Tibial artery (tissue), 4 donors: ENCODE measurements at regions not wholly inside any gene's neighbourhood (a gene's known extent, or its start where the extent isn't known, plus 50 kb on each side); places are given as distances from the start of the nearest gene placed in this dataset.

ENCODE experiments used
- DNase-seq, 2 donors: peaks; one replicate each; pipeline ENCODE4 v3.0.0-alpha.2; 2019
- H3K27ac ChIP-seq, 2 donors: fragments of 200-600 bp; sonication (generic) in 1 of 2; 1 replicate in 1 of 2; 2 replicates in 1 of 2; pipeline ENCODE4 v1.5.1; 2018 to 2019; ENCODE audit warnings: mild to moderate bottlenecking in 1 of 2
- H3K27me3 ChIP-seq, 2 donors: fragments of 200-600 bp; sonication (generic) in 1 of 2; one replicate each; pipeline versions ENCODE4 v1.5.1 to v1.6.0; 2016 to 2019
- H3K36me3 ChIP-seq, 3 donors: fragments of 200-600 bp; sonication (generic) in 2 of 3; one replicate each; pipeline ENCODE4 v1.5.1; 2016 to 2019; ENCODE audit warnings: mild to moderate bottlenecking in 2 of 3
- H3K4me1 ChIP-seq, 4 donors: fragments of 200-600 bp; sonication (generic) in 2 of 4; 1 replicate in 3 of 4; 2 replicates in 1 of 4; pipeline ENCODE4 v1.5.1; 2016 to 2019
- H3K4me3 ChIP-seq, 2 donors: fragments of 200-600 bp; sonication (generic) in 1 of 2; 1 replicate in 1 of 2; 2 replicates in 1 of 2; pipeline ENCODE4 v1.5.1; 2018 to 2019; ENCODE audit warnings: mild to moderate bottlenecking in 2 of 2
- H3K9me3 ChIP-seq, 3 donors: fragments of 200-600 bp; sonication (generic) in 1 of 3; one replicate each; pipeline ENCODE4 v1.5.1; 2016 to 2019
- CTCF ChIP-seq, 2 experiments: fragments of 200-600 bp in 1 of 2; fragments of 450-650 bp in 1 of 2; IDR thresholded peaks; one replicate each; pipeline ENCODE4 v1.5.1; 2017 to 2019; ENCODE audit warnings: antibody characterized with exemption in 2 of 2, mild to moderate bottlenecking in 1 of 2, moderate library complexity in 1 of 2
- intact Hi-C: fragments of 100-400 bp; cut with DNase I; formaldehyde crosslinking; loops from one replicate; pipeline ENCODE4 v1.15.0; 2023; ENCODE audit warnings: low total_unique reads

GRCh38 chrX:39301036-39301435, 499.8 kb downstream of the MID1IP1 start:
- H3K4me3 ChIP-seq = no peak overlapping the region
- no peak for TF ChIP-seq CTCF (IDR thresholded peaks at IDR 0.05)
- no peaks in the 10 kb centered on the region for H3K4me1 ChIP-seq
- DNase-seq = no peak
- H3K27ac ChIP-seq = no peak overlapping the region
- intact Hi-C loops = no loop called here
- no peaks in the 10 kb centered on the region for H3K36me3 ChIP-seq
- peaks cover 0 to 15% (median 0%) of the 10 kb centered on the region in 3 donors for H3K9me3 ChIP-seq
- no peaks in the 10 kb centered on the region for H3K27me3 ChIP-seq

- TF ChIP-seq CTCF (IDR thresholded peaks at IDR 0.05) = no peak
- Histone ChIP-seq H3K27ac (no peak overlapping the region), H3K9me3 (peaks cover 0 to 10% (median 0%) of the 10 kb centered on the region in 3 donors), H3K27me3 (no peaks in the 10 kb centered on the region), H3K4me3 (no peak overlapping the region), H3K36me3 (no peaks in the 10 kb centered on the region), H3K4me1 (no peaks in the 10 kb centered on the region)
- DNase-seq = no peak
- intact Hi-C loops = no loop called here
Observed at GRCh38 chrX:39302838-39303237, 501.6 kb downstream of the MID1IP1 start.

- TF ChIP-seq CTCF (IDR thresholded peaks at IDR 0.05) = no peak
- Histone ChIP-seq H3K4me3 (no peak overlapping the region), H3K36me3 (no peaks in the 10 kb centered on the region), H3K27ac (no peak overlapping the region), H3K4me1 (no peaks in the 10 kb centered on the region), H3K27me3 (no peaks in the 10 kb centered on the region), H3K9me3 (peaks cover 0 to 10% (median 0%) of the 10 kb centered on the region in 3 donors)
- no peak for DNase-seq
- intact Hi-C loops = no loop called here
Observed at GRCh38 chrX:39304746-39305145, 503.5 kb downstream of the MID1IP1 start.

- H3K36me3 ChIP-seq = no peaks in the 10 kb centered on the region
- no peaks in the 10 kb centered on the region for H3K27me3 ChIP-seq
- H3K27ac ChIP-seq = no peak overlapping the region
- no peak overlapping the region for H3K4me3 ChIP-seq
- H3K9me3 ChIP-seq = peaks cover 0 to 6% (median 0%) of the 10 kb centered on the region in 3 donors
- DNase-seq = no peak
- intact Hi-C loops = no loop called here
- H3K4me1 ChIP-seq = no peaks in the 10 kb centered on the region
- TF ChIP-seq CTCF (IDR thresholded peaks at IDR 0.05) = no peak
Observed at GRCh38 chrX:39307488-39307887, 506.2 kb downstream of the MID1IP1 start.

GRCh38 chrX:39308126-39308525, 506.9 kb downstream of the MID1IP1 start:
- Histone ChIP-seq H3K27me3 (no peaks in the 10 kb centered on the region), H3K27ac (no peak overlapping the region), H3K4me3 (no peak overlapping the region), H3K36me3 (no peaks in the 10 kb centered on the region), H3K9me3 (peaks cover 0 to 1% (median 0%) of the 10 kb centered on the region in 3 donors), H3K4me1 (no peaks in the 10 kb centered on the region)
- DNase-seq = no peak
- TF ChIP-seq CTCF (IDR thresholded peaks at IDR 0.05) = no peak
- intact Hi-C loops = no loop called here

GRCh38 chrX:39309018-39309635, 507.9 kb downstream of the MID1IP1 start:
- Histone ChIP-seq H3K4me1 (no peaks in the 10 kb centered on the region), H3K4me3 (no peak overlapping the region), H3K9me3 (no peaks in the 10 kb centered on the region), H3K27me3 (no peaks in the 10 kb centered on the region), H3K36me3 (no peaks in the 10 kb centered on the region), H3K27ac (no peak overlapping the region)
- TF ChIP-seq CTCF (IDR thresholded peaks at IDR 0.05) = no peak
- intact Hi-C loops = no loop called here
- DNase-seq = no peak
